Thoracic aorta (tissue), 2 donors: ENCODE measurements at regions not wholly inside any gene's neighbourhood (a gene's known extent, or its start where the extent isn't known, plus 50 kb on each side); places are given as distances from the start of the nearest gene placed in this dataset.

Experiments
- ATAC-seq: fragments of 150-250 bp; one replicate; pipeline ENCODE4 v1.8.0; 2017; ENCODE audit warnings: low read depth; ENCODE audit not compliant: insufficient number of reproducible peaks, low FRiP score
- DNase-seq: peaks from one replicate; pipeline ENCODE4 v3.0.0-alpha.2; 2020; ENCODE audit warnings: low spot score
- H3K27ac ChIP-seq, 2 donors: fragments of 200-600 bp; sonication (generic); 1 replicate in 1 of 2; 2 replicates in 1 of 2; pipeline ENCODE4 v1.5.1; 2016; ENCODE audit warnings: mild to moderate bottlenecking in 2 of 2, moderate library complexity in 2 of 2
- H3K27me3 ChIP-seq: fragments of 200-600 bp; sonication (generic); replicated peaks from 2 replicates; pipeline ENCODE4 v1.6.0; 2016; ENCODE audit warnings: mild to moderate bottlenecking; ENCODE audit not compliant: insufficient read depth
- H3K36me3 ChIP-seq: fragments of 200-600 bp; sonication (generic); one replicate; pipeline ENCODE4 v1.5.1; 2016
- H3K4me1 ChIP-seq, 2 donors: fragments of 200-600 bp; sonication (generic); 1 replicate in 1 of 2; 2 replicates in 1 of 2; pipeline versions ENCODE4 v1.5.1 to v1.6.0; 2016; ENCODE audit warnings: low read depth in 2 of 2, mild to moderate bottlenecking in 1 of 2; ENCODE audit not compliant: control insufficient read depth in 1 of 2
- H3K4me3 ChIP-seq: fragments of 200-600 bp; sonication (generic); 2 replicates; pipeline ENCODE4 v1.5.1; 2016; ENCODE audit warnings: mild to moderate bottlenecking
- H3K9me3 ChIP-seq: fragments of 200-600 bp; sonication (generic); 2 replicates; pipeline ENCODE4 v1.5.1; 2016
- TF ChIP-seq, protein P1 (sequence below): fragments of 200-600 bp; sonication (generic); IDR thresholded peaks from one replicate; pipeline ENCODE4 v1.5.1; 2019; ENCODE audit warnings: antibody characterized with exemption

DNA sequence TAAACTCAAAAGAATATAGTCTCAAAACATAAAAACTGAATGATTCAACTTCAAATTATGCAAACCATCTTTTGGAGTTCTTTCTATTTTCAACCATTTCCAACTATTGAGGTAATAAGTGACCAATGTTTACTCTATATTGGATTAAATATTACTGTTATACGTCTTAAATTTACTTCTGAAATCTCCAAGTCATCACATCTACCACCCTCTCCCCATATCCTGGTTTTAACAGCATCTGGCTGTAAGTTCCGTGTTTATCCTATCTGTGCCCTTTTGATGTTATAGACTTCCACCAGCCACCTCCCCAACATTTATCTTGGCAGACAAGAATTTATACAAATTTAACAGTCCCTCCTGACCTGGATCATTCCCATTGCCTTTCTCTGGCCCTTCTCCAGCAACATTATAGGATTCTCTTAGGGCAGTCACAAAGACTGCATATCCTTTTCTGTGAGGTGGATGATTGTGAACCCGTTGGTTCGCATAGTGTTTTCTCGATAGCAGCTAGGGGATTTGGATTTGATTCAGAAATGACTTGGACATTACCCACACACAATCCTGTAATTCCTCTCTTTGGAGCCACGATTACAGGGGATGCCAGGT lies 313.4 kb upstream of the FMN2 start:
- no peaks in the 10 kb centered on the region for H3K27me3 ChIP-seq
- peaks cover 9 to 20% of the 10 kb centered on the region in 2 donors for H3K4me1 ChIP-seq
- DNase-seq, result no peak
- H3K9me3 ChIP-seq, result no peaks in the 10 kb centered on the region
- ATAC-seq, result no peak
- H3K27ac ChIP-seq, result no peak overlapping the region
- H3K36me3 ChIP-seq, result no peaks in the 10 kb centered on the region
- TF ChIP-seq, protein P1, sequence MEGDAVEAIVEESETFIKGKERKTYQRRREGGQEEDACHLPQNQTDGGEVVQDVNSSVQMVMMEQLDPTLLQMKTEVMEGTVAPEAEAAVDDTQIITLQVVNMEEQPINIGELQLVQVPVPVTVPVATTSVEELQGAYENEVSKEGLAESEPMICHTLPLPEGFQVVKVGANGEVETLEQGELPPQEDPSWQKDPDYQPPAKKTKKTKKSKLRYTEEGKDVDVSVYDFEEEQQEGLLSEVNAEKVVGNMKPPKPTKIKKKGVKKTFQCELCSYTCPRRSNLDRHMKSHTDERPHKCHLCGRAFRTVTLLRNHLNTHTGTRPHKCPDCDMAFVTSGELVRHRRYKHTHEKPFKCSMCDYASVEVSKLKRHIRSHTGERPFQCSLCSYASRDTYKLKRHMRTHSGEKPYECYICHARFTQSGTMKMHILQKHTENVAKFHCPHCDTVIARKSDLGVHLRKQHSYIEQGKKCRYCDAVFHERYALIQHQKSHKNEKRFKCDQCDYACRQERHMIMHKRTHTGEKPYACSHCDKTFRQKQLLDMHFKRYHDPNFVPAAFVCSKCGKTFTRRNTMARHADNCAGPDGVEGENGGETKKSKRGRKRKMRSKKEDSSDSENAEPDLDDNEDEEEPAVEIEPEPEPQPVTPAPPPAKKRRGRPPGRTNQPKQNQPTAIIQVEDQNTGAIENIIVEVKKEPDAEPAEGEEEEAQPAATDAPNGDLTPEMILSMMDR, result no peak
- no peak overlapping the region for H3K4me3 ChIP-seq

DNA sequence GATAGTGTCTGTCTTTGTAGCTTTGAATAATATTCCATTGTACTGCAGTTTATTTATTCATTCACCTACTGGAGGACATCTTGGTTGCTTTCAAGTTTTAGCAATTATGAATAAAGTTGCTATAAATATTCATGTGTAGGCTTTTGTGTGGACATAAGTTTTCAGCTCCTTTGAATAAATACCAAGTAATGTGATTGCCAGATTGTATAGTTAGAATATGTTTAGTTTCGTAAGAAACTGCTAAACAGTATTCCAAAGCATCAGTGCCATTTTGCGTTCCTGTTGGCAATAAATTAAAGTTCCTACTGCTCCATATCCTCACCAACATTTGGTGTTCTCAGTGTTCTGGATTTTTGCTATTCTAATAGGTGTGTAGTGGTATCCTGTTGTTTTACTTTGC lies 311.7 kb upstream of the FMN2 start:
- H3K27me3 ChIP-seq, result no peaks in the 10 kb centered on the region
- ATAC-seq (no peak), DNase-seq (no peak)
- TF ChIP-seq, protein P1, result no peak
- no peaks in the 10 kb centered on the region for H3K9me3 ChIP-seq
- no peak overlapping the region for H3K4me3 ChIP-seq
- peaks cover 9 to 20% of the 10 kb centered on the region in 2 donors for H3K4me1 ChIP-seq
- no peaks in the 10 kb centered on the region for H3K36me3 ChIP-seq
- H3K27ac ChIP-seq, result no peak overlapping the region

DNA sequence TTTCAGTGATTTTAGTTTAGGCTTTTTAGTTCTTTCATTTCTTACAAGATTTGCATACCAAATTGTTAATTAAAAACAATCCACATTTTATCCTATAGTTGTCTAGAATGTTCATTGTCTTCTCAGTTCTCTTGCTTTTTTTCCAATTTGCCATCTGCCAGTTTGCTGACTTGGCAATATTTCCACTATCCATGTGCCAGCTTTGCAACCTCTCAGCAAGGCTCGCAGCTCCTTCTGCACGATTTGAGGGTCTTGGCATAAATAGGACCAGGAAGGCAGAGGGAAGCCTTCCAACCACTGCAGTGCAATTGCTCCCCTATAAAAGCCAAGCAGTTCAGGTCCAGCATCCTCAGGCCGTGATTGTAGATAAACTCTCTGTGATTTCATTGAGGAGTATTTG lies 306.8 kb upstream of the FMN2 start:
- no peaks in the 10 kb centered on the region for H3K27me3 ChIP-seq
- no peak overlapping the region for H3K4me3 ChIP-seq
- no peaks in the 10 kb centered on the region for H3K36me3 ChIP-seq
- no peak overlapping the region for H3K27ac ChIP-seq
- H3K4me1 ChIP-seq, result no peaks in the 10 kb centered on the region
- TF ChIP-seq, protein P1, result no peak
- H3K9me3 ChIP-seq, result no peaks in the 10 kb centered on the region
- DNase-seq, result no peak
- no peak for ATAC-seq

DNA sequence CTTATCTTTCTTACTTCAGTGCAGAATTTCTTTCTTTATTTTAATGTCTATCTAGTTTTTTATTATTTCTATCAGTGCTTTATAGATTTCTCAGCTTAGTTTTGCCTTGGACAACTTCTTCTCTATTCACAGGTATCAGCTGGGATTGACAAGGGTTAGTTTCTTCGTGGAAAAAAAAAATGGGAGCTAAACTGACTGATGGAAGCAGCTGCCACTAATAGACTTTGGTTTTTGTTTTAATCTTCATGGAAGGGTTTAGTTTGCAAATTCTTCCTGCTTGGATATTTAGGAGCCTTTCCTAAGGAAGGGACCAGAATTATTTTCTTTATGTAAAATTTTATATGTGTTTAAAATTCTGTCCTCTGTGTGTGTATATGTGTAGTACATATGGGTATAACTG lies 306.1 kb upstream of the FMN2 start:
- DNase-seq, result no peak
- Histone ChIP-seq H3K4me1 (no peaks in the 10 kb centered on the region), H3K27me3 (no peaks in the 10 kb centered on the region), H3K36me3 (no peaks in the 10 kb centered on the region), H3K9me3 (no peaks in the 10 kb centered on the region), H3K27ac (no peak overlapping the region), H3K4me3 (no peak overlapping the region)
- no peak for ATAC-seq
- TF ChIP-seq, protein P1, result no peak

DNA sequence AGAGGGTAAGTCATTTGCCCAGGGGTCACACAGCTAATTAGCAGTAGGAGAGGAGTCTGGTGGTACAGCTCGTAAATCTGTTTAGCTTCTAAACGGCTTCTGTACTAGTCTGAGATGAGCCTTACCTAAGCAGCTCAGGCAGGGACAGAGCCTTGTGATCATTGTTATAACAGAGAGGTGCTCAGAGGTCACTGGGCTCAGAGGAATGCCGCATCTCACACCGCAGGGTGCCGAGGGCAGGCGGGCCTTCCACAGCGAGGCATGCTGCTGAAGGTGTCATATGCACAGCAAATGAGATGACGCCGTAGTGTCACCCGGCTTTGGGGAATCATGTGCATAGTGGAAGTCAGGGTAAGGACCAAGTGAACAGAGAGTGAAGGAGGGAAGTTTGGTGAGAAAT lies 305.2 kb upstream of the FMN2 start:
- H3K27me3 ChIP-seq, result no peaks in the 10 kb centered on the region
- no peaks in the 10 kb centered on the region for H3K9me3 ChIP-seq
- H3K4me3 ChIP-seq, result no peak overlapping the region
- no peak for DNase-seq
- no peaks in the 10 kb centered on the region for H3K4me1 ChIP-seq
- TF ChIP-seq, protein P1, result no peak
- H3K27ac ChIP-seq, result no peak overlapping the region
- no peak for ATAC-seq
- H3K36me3 ChIP-seq, result no peaks in the 10 kb centered on the region
